ENCODE measurements at regions not wholly inside any gene's neighbourhood (a gene's known extent, or its start where the extent isn't known, plus 50 kb on each side); places are given as distances from the start of the nearest gene placed in this dataset.
"Not testable (repeated sequence)": the region's sequence is repeated elsewhere in the genome, so short reads cannot be mapped to it uniquely, and the experiment has no call there.

DNA sequence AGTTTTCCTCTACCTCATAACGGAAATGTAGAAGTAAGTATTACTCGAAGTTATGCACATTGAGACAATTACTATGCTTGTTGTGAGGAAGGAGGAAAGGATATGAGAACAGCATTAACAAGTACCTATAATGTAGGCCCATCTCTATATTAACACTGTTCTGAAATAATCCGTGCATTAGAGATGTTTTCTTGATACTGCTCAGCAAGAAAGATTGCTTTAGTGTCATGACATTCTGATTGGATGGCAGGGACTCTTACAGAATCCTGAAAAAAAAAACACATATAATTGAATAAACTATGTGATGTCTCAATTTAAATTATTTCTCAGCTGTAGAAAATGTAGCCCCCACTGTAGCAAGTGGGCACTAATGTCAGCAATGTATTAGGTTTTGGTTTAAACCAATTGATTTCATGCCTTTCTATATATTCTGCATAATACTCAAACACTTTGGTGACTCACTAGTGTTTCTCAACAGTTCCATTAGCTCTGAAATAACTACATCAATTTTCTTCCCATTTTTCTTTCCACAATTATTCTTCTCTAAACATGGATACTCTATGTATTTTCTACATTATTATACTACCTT is 598.3 kb upstream of the BCHE start:
- no peak for DNase-seq (ENCODE audit: extremely low spot score in 2 of 2)
- H3K27ac ChIP-seq, result no peak overlapping the region
- no peaks in the 10 kb centered on the region for H3K9me3 ChIP-seq
- H3K36me3 ChIP-seq, result no peaks in the 10 kb centered on the region
- no peak overlapping the region for H3K4me3 ChIP-seq
- no peaks in the 10 kb centered on the region for H3K27me3 ChIP-seq
- TF ChIP-seq POLR2AphosphoS5 (IDR thresholded peaks at IDR 0.05; ENCODE audit: insufficient read depth in 1 of 2, low read depth in 1 of 2) (no peak), POLR2A (IDR thresholded peaks at IDR 0.05) (no peak)
- TF ChIP-seq, protein P1, sequence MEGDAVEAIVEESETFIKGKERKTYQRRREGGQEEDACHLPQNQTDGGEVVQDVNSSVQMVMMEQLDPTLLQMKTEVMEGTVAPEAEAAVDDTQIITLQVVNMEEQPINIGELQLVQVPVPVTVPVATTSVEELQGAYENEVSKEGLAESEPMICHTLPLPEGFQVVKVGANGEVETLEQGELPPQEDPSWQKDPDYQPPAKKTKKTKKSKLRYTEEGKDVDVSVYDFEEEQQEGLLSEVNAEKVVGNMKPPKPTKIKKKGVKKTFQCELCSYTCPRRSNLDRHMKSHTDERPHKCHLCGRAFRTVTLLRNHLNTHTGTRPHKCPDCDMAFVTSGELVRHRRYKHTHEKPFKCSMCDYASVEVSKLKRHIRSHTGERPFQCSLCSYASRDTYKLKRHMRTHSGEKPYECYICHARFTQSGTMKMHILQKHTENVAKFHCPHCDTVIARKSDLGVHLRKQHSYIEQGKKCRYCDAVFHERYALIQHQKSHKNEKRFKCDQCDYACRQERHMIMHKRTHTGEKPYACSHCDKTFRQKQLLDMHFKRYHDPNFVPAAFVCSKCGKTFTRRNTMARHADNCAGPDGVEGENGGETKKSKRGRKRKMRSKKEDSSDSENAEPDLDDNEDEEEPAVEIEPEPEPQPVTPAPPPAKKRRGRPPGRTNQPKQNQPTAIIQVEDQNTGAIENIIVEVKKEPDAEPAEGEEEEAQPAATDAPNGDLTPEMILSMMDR (IDR thresholded peaks at IDR 0.05), result no peak
- intact Hi-C loops (cut with DNase I), result no loop called here
- no peaks in the 10 kb centered on the region for H3K4me1 ChIP-seq

DNA sequence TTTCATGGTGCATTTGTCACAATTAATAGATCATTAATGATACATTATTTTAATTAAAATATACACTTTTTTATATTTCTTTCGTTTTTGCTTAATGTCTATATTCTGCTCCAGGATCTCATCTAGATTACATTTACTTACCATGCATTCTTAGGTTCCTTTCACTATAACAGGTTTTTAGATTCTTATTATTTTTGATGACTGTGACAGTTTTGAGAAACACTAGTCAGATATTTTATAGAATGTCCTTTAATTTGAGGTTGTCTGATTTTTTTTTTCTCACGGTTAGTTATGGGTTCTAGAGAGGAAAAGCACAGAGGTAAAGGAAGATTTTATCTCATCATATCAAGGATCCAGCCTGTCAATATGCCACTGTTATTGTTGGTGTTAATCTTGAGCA is 595.8 kb upstream of the BCHE start:
- H3K36me3 ChIP-seq, result no peaks in the 10 kb centered on the region
- no peak overlapping the region for H3K27ac ChIP-seq
- no peak overlapping the region for H3K4me3 ChIP-seq
- H3K9me3 ChIP-seq, result no peaks in the 10 kb centered on the region
- H3K4me1 ChIP-seq, result no peaks in the 10 kb centered on the region
- intact Hi-C loops (cut with DNase I), result no loop called here
- TF ChIP-seq POLR2AphosphoS5 (IDR thresholded peaks at IDR 0.05; ENCODE audit: insufficient read depth in 1 of 2, low read depth in 1 of 2) (no peak), POLR2A (IDR thresholded peaks at IDR 0.05) (no peak)
- TF ChIP-seq, protein P1 (IDR thresholded peaks at IDR 0.05), result no peak
- DNase-seq (ENCODE audit: extremely low spot score in 2 of 2), result no peak
- H3K27me3 ChIP-seq, result no peaks in the 10 kb centered on the region

DNA sequence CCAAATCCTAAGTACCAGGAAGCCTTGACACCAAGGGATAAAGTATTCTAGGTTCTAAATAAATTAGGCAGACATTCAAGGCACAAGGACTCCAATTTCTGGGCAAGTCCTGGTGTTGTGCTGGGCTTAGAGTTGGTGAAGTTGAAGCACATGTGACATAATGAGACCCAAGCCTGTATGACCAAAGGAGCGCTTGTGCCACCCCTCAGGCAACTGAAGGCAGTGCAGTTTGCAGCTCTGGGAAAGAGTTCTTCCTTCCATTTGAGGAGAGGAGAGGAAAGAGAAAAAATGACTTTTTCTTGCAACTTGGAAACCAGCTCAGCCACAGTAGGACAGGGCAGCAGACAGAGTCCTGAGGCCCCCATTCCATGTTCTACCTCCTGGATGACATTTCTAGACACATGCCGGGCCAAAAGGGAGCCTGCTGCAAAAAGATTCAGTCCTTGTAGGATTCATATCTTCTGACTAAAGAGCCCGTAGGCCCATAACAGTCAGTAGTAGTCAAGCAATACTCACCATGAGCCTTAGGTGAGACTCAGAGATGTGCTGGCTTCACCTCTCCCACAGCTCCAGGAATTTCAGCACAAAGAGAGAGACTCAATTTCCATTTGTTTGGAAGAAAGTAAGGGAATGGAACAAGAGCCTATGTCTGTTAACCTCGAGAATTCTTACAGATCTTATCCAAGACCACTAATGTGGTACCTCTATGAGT is 588.8 kb upstream of the BCHE start:
- no peaks in the 10 kb centered on the region for H3K4me1 ChIP-seq
- no peaks in the 10 kb centered on the region for H3K36me3 ChIP-seq
- TF ChIP-seq, protein P1 (IDR thresholded peaks at IDR 0.05), result no peak
- TF ChIP-seq POLR2A (IDR thresholded peaks at IDR 0.05) (no peak), POLR2AphosphoS5 (IDR thresholded peaks at IDR 0.05; ENCODE audit: insufficient read depth in 1 of 2, low read depth in 1 of 2) (no peak)
- no peaks in the 10 kb centered on the region for H3K9me3 ChIP-seq
- H3K27me3 ChIP-seq, result no peaks in the 10 kb centered on the region
- intact Hi-C loops (cut with DNase I), result no loop called here
- H3K4me3 ChIP-seq, result no peak overlapping the region
- DNase-seq (ENCODE audit: extremely low spot score in 2 of 2), result no peak
- no peak overlapping the region for H3K27ac ChIP-seq

DNA sequence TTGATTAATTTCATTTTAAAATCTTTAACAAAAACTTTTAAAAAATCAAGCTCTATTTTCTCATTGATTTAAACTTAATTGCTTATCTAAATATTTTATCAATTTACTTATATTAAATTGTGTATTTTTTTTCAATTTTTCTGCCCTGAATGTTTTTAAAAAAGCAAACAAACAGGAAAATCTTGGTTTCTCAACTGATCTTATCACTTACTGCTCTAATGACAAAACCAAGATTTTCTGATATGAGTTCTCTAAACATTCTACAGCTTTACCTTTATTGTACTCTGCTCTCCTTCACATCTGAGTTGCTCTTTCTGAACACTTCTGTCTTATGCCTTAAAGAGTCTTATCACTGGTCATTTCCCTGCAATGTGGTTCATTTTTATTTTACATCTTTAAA is 587.8 kb upstream of the BCHE start:
- DNase-seq (ENCODE audit: extremely low spot score in 2 of 2), result no peak
- no peaks in the 10 kb centered on the region for H3K4me1 ChIP-seq
- no peaks in the 10 kb centered on the region for H3K36me3 ChIP-seq
- H3K27ac ChIP-seq, result no peak overlapping the region
- no peaks in the 10 kb centered on the region for H3K9me3 ChIP-seq
- TF ChIP-seq POLR2A (IDR thresholded peaks at IDR 0.05) (no peak), POLR2AphosphoS5 (IDR thresholded peaks at IDR 0.05; ENCODE audit: insufficient read depth in 1 of 2, low read depth in 1 of 2) (no peak)
- TF ChIP-seq, protein P1 (IDR thresholded peaks at IDR 0.05), result no peak
- H3K4me3 ChIP-seq, result no peak overlapping the region
- intact Hi-C loops (cut with DNase I), result no loop called here
- H3K27me3 ChIP-seq, result no peaks in the 10 kb centered on the region

DNA sequence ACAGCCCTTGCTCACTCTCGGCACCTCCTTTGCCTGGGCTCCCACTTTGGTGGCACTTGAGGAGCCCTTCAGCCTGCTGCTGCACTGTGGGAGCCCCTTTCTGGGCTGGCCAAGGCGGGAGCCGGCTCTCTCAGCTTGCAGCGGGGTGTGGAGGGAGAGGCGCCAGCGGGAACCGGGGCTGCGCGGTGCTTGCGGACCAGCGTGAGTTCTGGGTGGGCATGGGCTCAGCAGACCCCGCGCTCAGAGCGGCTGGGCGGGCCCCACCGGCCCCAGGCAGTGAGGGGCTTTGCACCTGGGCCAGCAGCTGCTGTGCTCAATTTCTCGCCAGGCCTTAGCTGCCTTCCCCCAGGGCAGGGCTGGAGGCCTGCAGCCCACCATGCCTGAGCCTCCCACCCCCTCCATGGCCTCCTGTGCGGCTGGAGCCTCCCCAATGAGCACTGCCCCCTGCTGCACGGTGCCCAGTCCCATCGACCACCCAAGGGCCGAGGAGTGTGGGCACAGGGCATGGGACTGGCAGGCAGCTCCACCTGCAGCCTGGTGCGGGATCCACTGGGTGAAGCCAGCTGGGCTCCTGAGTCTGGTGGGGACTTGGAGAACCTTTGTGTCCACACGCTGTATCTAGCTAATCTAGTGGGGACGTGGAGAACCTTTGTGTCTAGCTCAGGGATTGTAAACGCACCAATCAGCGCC is 586.7 kb upstream of the BCHE start:
- intact Hi-C loops (cut with DNase I); H3K36me3 ChIP-seq; H3K27me3 ChIP-seq; H3K27ac ChIP-seq; H3K9me3 ChIP-seq; H3K4me1 ChIP-seq; H3K4me3 ChIP-seq; DNase-seq (ENCODE audit: extremely low spot score in 2 of 2): not testable (repeated sequence)

All from vagina (tissue), 2 donors.